Nephron (organoid): ENCODE measurements at regions not wholly inside any gene's neighbourhood (a gene's known extent, or its start where the extent isn't known, plus 50 kb on each side); places are given as distances from the start of the nearest gene placed in this dataset.

Experiments
- H3K27ac Mint-ChIP-seq, 3 experiments: 2 replicates each; pipeline ENCODE4 v1.8.0; 2020; ENCODE audit warnings: mixed read lengths in 3 of 3, mild to moderate bottlenecking in 2 of 3, moderate library complexity in 1 of 3
- H3K27me3 Mint-ChIP-seq: 2 replicates; pipeline ENCODE4 v1.8.0; 2021; ENCODE audit warnings: low read depth, mild to moderate bottlenecking, moderate library complexity, mixed read lengths
- H3K36me3 Mint-ChIP-seq: 2 replicates; pipeline ENCODE4 v1.8.0; 2020; ENCODE audit warnings: low read depth, mixed read lengths
- H3K4me1 Mint-ChIP-seq: 2 replicates; pipeline ENCODE4 v1.8.0; 2020; ENCODE audit warnings: mixed read lengths
- H3K4me3 Mint-ChIP-seq, 3 experiments: 2 replicates each; pipeline ENCODE4 v1.8.0; 2020; ENCODE audit warnings: mild to moderate bottlenecking in 3 of 3, mixed read lengths in 3 of 3, moderate library complexity in 2 of 3
- H3K9me3 Mint-ChIP-seq: 2 replicates; pipeline ENCODE4 v1.8.0; 2020; ENCODE audit warnings: mixed read lengths
- CTCF ChIP-seq, 3 experiments: fragments of 200-600 bp; sonication (generic); IDR thresholded peaks; one replicate each; pipeline ENCODE4 v1.5.0; 2021; ENCODE audit warnings: antibody characterized with exemption in 3 of 3; ENCODE audit not compliant: unreplicated experiment in 3 of 3

- Mint-ChIP-seq H3K27ac (peak overlapping the region; percentile 95 to 97 (median 96)), H3K4me3 (no peak overlapping the region), H3K27me3 (peaks cover 19% of the 10 kb centered on the region), H3K36me3 (peaks cover 4% of the 10 kb centered on the region), H3K4me1 (peaks cover 45% of the 10 kb centered on the region), H3K9me3 (peaks cover 23% of the 10 kb centered on the region)
- TF ChIP-seq CTCF (IDR thresholded peaks at IDR 0.05; ENCODE audit: unreplicated experiment in 3 of 3) = no peak
Measured at GRCh38 chr17:77736721-77737120, 221.8 kb upstream of the TNRC6C start.

GRCh38 chr17:77737442-77738265 lies 220.8 kb upstream of the TNRC6C start:
- peaks cover 43% of the 10 kb centered on the region for H3K4me1 Mint-ChIP-seq
- peaks cover 14% of the 10 kb centered on the region for H3K9me3 Mint-ChIP-seq
- H3K36me3 Mint-ChIP-seq = peaks cover 2% of the 10 kb centered on the region
- H3K27me3 Mint-ChIP-seq = peaks cover 24% of the 10 kb centered on the region
- no peak overlapping the region for H3K4me3 Mint-ChIP-seq
- H3K27ac Mint-ChIP-seq = peak overlapping the region in 1 of 3 experiments; percentile 65
- no peak for TF ChIP-seq CTCF (IDR thresholded peaks at IDR 0.05; ENCODE audit: unreplicated experiment in 3 of 3)

- H3K27ac Mint-ChIP-seq = peak overlapping the region in 2 of 3 experiments; percentile 65 to 79
- H3K4me3 Mint-ChIP-seq = no peak overlapping the region
- TF ChIP-seq CTCF (IDR thresholded peaks at IDR 0.05; ENCODE audit: unreplicated experiment in 3 of 3) = no peak
- H3K9me3 Mint-ChIP-seq = peaks cover 8% of the 10 kb centered on the region
- H3K27me3 Mint-ChIP-seq = peaks cover 27% of the 10 kb centered on the region
- H3K4me1 Mint-ChIP-seq = peaks cover 36% of the 10 kb centered on the region
- H3K36me3 Mint-ChIP-seq = no peaks in the 10 kb centered on the region
Measured at GRCh38 chr17:77738751-77739531, 219.6 kb upstream of the TNRC6C start.

- peaks cover 40% of the 10 kb centered on the region for H3K27me3 Mint-ChIP-seq
- no peaks in the 10 kb centered on the region for H3K36me3 Mint-ChIP-seq
- peaks cover 24% of the 10 kb centered on the region for H3K4me1 Mint-ChIP-seq
- H3K9me3 Mint-ChIP-seq = peaks cover 19% of the 10 kb centered on the region
- no peak overlapping the region for H3K27ac Mint-ChIP-seq
- no peak for TF ChIP-seq CTCF (IDR thresholded peaks at IDR 0.05; ENCODE audit: unreplicated experiment in 3 of 3)
- H3K4me3 Mint-ChIP-seq = no peak overlapping the region
Measured at GRCh38 chr17:77740481-77740880, 218.0 kb upstream of the TNRC6C start.

- H3K27me3 Mint-ChIP-seq = peaks cover 41% of the 10 kb centered on the region
- no peak overlapping the region for H3K4me3 Mint-ChIP-seq
- TF ChIP-seq CTCF (IDR thresholded peaks at IDR 0.05; ENCODE audit: unreplicated experiment in 3 of 3) = peak in 2 of 3 experiments; percentile 17 to 26
- H3K36me3 Mint-ChIP-seq = no peaks in the 10 kb centered on the region
- peaks cover 24% of the 10 kb centered on the region for H3K4me1 Mint-ChIP-seq
- H3K9me3 Mint-ChIP-seq = peaks cover 19% of the 10 kb centered on the region
- no peak overlapping the region for H3K27ac Mint-ChIP-seq
Measured at GRCh38 chr17:77741109-77741508, 217.4 kb upstream of the TNRC6C start.
